ENCODE measurements at regions not wholly inside any gene's neighbourhood (a gene's known extent, or its start where the extent isn't known, plus 50 kb on each side); places are given as distances from the start of the nearest gene placed in this dataset.
"Not testable (repeated sequence)": the region's sequence is repeated elsewhere in the genome, so short reads cannot be mapped to it uniquely, and the experiment has no call there.

GRCh38 chr2:167575276-167575675 lies 672.1 kb downstream of the STK39 start:
- TF ChIP-seq CTCF (IDR thresholded peaks at IDR 0.05) (no peak), POLR2A (IDR thresholded peaks at IDR 0.05) (no peak)
- intact Hi-C loops (cut with DNase I; ENCODE audit: low total_unique reads) = no loop called here
- no peak overlapping the region for H3K4me3 ChIP-seq (ENCODE audit: low read depth, poor library complexity, severe bottlenecking)
- no peak for DNase-seq (ENCODE audit: low spot score in 2 of 2)

GRCh38 chr2:167572883-167573619 lies 674.3 kb downstream of the STK39 start:
- DNase-seq (ENCODE audit: low spot score in 2 of 2) = no peak
- no peak overlapping the region for H3K4me3 ChIP-seq (ENCODE audit: low read depth, poor library complexity, severe bottlenecking)
- 31 to 42% methylated on average over 1 of the region's 1 CpG for WGBS, 2 donors
- TF ChIP-seq CTCF (IDR thresholded peaks at IDR 0.05) = no peak
- no peak for TF ChIP-seq POLR2A (IDR thresholded peaks at IDR 0.05)
- intact Hi-C loops (cut with DNase I; ENCODE audit: low total_unique reads) = no loop called here

DNA sequence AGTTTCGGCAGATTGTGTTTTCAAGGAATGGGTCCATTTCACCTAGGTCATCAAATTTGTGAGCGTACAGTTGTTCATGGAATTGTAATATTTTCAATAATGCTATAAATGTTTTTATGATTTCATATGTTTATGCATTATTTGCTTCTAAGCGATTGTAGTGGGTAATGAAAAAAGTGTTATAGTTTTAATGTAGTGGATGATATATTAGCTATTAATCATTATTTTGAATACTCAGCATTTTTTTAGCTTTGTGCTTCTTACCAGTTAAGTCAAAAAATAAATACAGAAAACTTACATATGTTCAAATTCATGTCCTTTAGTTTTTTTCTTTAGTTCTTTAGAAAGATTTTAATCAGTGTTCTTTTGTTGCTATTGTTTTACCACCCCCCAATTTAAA lies 677.0 kb downstream of the STK39 start:
- 94 to 95% methylated on average over 3 of the region's 3 CpGs for WGBS, 2 donors
- no peak for DNase-seq (ENCODE audit: low spot score in 2 of 2)
- intact Hi-C loops (cut with DNase I; ENCODE audit: low total_unique reads) = no loop called here
- no peak for TF ChIP-seq CTCF (IDR thresholded peaks at IDR 0.05)
- no peak for TF ChIP-seq POLR2A (IDR thresholded peaks at IDR 0.05)
- no peak overlapping the region for H3K4me3 ChIP-seq (ENCODE audit: low read depth, poor library complexity, severe bottlenecking)

GRCh38 chr2:167563885-167564619 lies 675.8 kb downstream of the XIRP2 start:
- intact Hi-C loops (cut with DNase I; ENCODE audit: low total_unique reads); H3K4me3 ChIP-seq (ENCODE audit: low read depth, poor library complexity, severe bottlenecking); DNase-seq (ENCODE audit: low spot score in 2 of 2): not testable (repeated sequence)
- WGBS, 2 donors = 95 to 97% methylated on average over 13 to 20 of the region's 66 CpGs

GRCh38 chr2:167558272-167558991 lies 670.2 kb downstream of the XIRP2 start:
- DNase-seq (ENCODE audit: low spot score in 2 of 2); intact Hi-C loops (cut with DNase I; ENCODE audit: low total_unique reads); H3K4me3 ChIP-seq (ENCODE audit: low read depth, poor library complexity, severe bottlenecking): not testable (repeated sequence)
- 93 to 94% methylated on average over 17 to 20 of the region's 20 CpGs for WGBS, 2 donors

GRCh38 chr2:167555098-167555720 lies 666.9 kb downstream of the XIRP2 start:
- DNase-seq (ENCODE audit: low spot score in 2 of 2) = no peak
- H3K4me3 ChIP-seq (ENCODE audit: low read depth, poor library complexity, severe bottlenecking) = no peak overlapping the region
- TF ChIP-seq CTCF (IDR thresholded peaks at IDR 0.05) (no peak), POLR2A (IDR thresholded peaks at IDR 0.05) (no peak)
- intact Hi-C loops (cut with DNase I; ENCODE audit: low total_unique reads) = no loop called here
- 67 to 82% methylated on average over 2 of the region's 2 CpGs for WGBS, 2 donors

Data from lower leg skin (tissue), 4 donors.